Thoracic aorta (tissue), 2 donors: ENCODE measurements at regions not wholly inside any gene's neighbourhood (a gene's known extent, or its start where the extent isn't known, plus 50 kb on each side); places are given as distances from the start of the nearest gene placed in this dataset.

ENCODE experiments used
- ATAC-seq: fragments of 150-250 bp; one replicate; pipeline ENCODE4 v1.8.0; 2017; ENCODE audit warnings: low read depth; ENCODE audit not compliant: insufficient number of reproducible peaks, low FRiP score
- DNase-seq: peaks from one replicate; pipeline ENCODE4 v3.0.0-alpha.2; 2020; ENCODE audit warnings: low spot score
- H3K27ac ChIP-seq, 2 donors: fragments of 200-600 bp; sonication (generic); 1 replicate in 1 of 2; 2 replicates in 1 of 2; pipeline ENCODE4 v1.5.1; 2016; ENCODE audit warnings: mild to moderate bottlenecking in 2 of 2, moderate library complexity in 2 of 2
- H3K27me3 ChIP-seq: fragments of 200-600 bp; sonication (generic); replicated peaks from 2 replicates; pipeline ENCODE4 v1.6.0; 2016; ENCODE audit warnings: mild to moderate bottlenecking; ENCODE audit not compliant: insufficient read depth
- H3K36me3 ChIP-seq: fragments of 200-600 bp; sonication (generic); one replicate; pipeline ENCODE4 v1.5.1; 2016
- H3K4me1 ChIP-seq, 2 donors: fragments of 200-600 bp; sonication (generic); 1 replicate in 1 of 2; 2 replicates in 1 of 2; pipeline versions ENCODE4 v1.5.1 to v1.6.0; 2016; ENCODE audit warnings: low read depth in 2 of 2, mild to moderate bottlenecking in 1 of 2; ENCODE audit not compliant: control insufficient read depth in 1 of 2
- H3K4me3 ChIP-seq: fragments of 200-600 bp; sonication (generic); 2 replicates; pipeline ENCODE4 v1.5.1; 2016; ENCODE audit warnings: mild to moderate bottlenecking
- H3K9me3 ChIP-seq: fragments of 200-600 bp; sonication (generic); 2 replicates; pipeline ENCODE4 v1.5.1; 2016
- TF ChIP-seq, protein P1 (sequence below): fragments of 200-600 bp; sonication (generic); IDR thresholded peaks from one replicate; pipeline ENCODE4 v1.5.1; 2019; ENCODE audit warnings: antibody characterized with exemption

DNA sequence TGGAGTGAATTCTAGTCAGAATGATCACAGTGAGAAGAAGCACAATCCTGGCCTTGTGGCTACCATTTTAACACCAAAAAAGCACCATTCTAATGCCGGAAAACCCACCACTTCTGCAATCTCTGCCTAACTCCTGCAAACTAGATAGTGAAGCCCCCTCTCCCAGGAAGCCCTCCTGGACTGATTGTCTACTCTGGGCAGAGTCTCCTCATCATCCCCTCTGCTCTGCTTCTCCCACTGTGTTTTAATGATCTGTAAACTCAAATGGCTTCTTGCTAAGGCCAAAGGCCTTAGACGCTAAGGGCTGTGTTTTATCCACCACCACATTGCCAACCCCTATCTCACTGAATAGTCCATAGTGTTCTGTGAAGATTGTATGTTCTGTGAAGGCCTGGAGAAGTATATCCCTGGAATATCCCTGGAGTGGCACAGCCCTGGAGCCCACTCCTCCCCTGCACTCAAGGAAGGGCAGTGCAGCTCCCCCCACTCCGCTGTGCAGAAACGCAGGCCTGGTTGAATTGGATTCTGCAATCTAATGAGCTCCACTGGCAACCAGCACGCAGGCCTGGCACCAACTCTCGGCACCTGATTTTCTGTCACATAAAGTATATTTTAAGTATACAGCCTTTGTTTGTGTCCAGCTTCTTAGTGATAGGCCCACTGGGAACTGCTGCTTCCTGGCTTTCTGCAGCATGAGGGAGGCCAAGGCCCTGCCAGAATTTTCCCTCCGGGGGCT is 126.3 kb downstream of the ATPSCKMT start:
- TF ChIP-seq, protein P1, sequence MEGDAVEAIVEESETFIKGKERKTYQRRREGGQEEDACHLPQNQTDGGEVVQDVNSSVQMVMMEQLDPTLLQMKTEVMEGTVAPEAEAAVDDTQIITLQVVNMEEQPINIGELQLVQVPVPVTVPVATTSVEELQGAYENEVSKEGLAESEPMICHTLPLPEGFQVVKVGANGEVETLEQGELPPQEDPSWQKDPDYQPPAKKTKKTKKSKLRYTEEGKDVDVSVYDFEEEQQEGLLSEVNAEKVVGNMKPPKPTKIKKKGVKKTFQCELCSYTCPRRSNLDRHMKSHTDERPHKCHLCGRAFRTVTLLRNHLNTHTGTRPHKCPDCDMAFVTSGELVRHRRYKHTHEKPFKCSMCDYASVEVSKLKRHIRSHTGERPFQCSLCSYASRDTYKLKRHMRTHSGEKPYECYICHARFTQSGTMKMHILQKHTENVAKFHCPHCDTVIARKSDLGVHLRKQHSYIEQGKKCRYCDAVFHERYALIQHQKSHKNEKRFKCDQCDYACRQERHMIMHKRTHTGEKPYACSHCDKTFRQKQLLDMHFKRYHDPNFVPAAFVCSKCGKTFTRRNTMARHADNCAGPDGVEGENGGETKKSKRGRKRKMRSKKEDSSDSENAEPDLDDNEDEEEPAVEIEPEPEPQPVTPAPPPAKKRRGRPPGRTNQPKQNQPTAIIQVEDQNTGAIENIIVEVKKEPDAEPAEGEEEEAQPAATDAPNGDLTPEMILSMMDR, result no peak
- Histone ChIP-seq H3K27me3 (no peaks in the 10 kb centered on the region), H3K27ac (no peak overlapping the region), H3K4me1 (no peaks in the 10 kb centered on the region), H3K36me3 (no peaks in the 10 kb centered on the region), H3K9me3 (no peaks in the 10 kb centered on the region), H3K4me3 (no peak overlapping the region)
- DNase-seq (no peak), ATAC-seq (no peak)

DNA sequence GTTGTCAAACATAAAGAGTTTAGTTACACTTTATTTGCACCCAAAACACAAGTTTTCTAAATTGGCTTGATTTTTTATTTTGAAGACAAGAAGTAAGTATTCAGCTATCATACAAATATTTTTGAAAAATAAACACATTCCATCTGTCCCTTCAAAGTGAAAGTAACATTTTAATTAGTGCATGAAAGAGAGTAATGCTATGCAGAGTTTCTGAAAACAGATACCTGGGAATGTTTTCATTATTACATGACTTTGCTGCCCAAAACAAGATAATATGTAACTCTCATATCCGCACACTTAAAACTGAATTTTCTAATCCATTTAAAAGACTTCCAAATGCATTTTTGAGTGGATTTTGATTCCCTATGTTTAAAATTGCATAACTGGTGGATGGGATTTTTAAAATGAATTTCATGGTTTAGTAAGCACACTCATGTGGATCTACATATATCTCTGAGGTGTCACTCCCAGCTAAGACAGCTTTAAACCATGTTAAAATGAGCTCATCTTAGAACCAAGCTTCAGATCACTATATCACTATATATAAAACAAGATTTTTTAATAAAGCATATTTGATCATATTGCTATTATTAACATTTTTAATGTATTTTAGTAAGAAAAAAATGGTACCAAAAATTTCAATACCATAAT is 127.5 kb downstream of the ATPSCKMT start:
- ATAC-seq, result no peak

DNA sequence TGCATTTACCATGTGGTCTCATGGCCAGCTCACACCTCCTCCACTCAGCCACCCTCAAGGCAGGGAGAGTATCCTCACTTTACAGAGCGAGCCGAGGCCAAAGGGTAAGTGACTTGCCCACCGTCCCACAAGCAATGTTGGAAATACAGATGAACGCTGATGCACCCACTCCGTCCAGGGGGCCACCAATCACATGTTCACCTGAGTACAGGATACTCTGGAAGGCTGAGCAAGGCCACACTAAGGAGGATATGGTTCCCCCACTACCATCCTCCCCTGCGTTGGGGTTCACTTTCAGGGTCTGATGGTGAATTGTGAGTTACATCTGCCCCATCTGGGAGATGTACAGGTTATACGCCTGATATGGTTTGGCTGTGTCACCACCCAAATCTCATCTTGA is 128.8 kb downstream of the ATPSCKMT start:
- DNase-seq (no peak), ATAC-seq (no peak)
- H3K36me3 ChIP-seq, result no peaks in the 10 kb centered on the region
- no peak overlapping the region for H3K4me3 ChIP-seq
- H3K27me3 ChIP-seq, result no peaks in the 10 kb centered on the region
- H3K27ac ChIP-seq, result no peak overlapping the region
- H3K9me3 ChIP-seq, result no peaks in the 10 kb centered on the region
- H3K4me1 ChIP-seq, result no peaks in the 10 kb centered on the region
- TF ChIP-seq, protein P1, result no peak

More for the DNA sequence above, 127.5 kb downstream of the ATPSCKMT start:
- H3K4me1 ChIP-seq, result no peaks in the 10 kb centered on the region
- H3K27me3 ChIP-seq, result no peaks in the 10 kb centered on the region
- TF ChIP-seq, protein P1, result no peak
- no peak overlapping the region for H3K27ac ChIP-seq
- no peak overlapping the region for H3K4me3 ChIP-seq
- no peak for DNase-seq
- no peaks in the 10 kb centered on the region for H3K36me3 ChIP-seq
- H3K9me3 ChIP-seq, result no peaks in the 10 kb centered on the region

DNA sequence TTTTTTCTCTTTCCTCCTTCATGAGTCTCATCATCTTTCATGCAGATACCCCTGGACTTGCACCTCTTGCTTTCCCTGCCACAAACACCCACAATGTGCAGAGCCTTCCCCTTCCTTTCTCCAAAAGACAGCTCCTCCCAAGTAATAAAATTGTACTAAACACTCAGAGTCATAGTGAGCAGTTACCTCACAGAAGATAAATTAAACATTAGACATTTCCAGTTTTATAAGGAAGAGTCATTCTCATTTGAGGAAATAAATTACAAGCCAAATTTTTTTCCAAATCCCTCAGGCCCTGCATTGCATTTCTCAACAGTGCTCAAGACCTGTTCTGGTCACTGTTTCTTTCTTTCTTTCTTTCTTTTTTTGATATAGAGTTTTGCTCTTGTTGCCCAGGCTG is 131.5 kb downstream of the ATPSCKMT start:
- TF ChIP-seq, protein P1, result no peak
- H3K27ac ChIP-seq, result no peak overlapping the region
- H3K4me1 ChIP-seq, result no peaks in the 10 kb centered on the region
- ATAC-seq (no peak), DNase-seq (no peak)
- no peak overlapping the region for H3K4me3 ChIP-seq
- no peaks in the 10 kb centered on the region for H3K27me3 ChIP-seq
- H3K36me3 ChIP-seq, result no peaks in the 10 kb centered on the region
- no peaks in the 10 kb centered on the region for H3K9me3 ChIP-seq

DNA sequence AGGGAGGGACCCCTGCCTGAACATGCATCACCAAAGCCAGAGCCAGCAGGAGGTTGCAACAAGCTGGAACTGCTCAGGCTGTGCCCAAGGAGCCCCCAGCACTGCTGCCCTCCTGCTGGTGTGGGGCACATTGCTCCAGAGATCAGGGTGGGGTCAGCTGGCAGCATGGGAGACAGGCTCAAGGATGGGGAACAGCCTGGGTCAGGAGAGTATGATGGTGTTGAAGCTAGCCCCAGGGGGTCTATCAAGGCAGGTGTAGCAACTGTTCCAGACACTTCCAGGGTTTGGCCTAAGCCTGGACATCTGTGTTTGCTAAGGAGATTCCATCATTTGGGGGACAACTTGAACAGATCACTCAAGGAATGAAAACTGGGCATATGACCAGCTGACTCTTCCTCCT is 133.1 kb downstream of the ATPSCKMT start:
- Histone ChIP-seq H3K4me1 (no peaks in the 10 kb centered on the region), H3K4me3 (no peak overlapping the region), H3K36me3 (no peaks in the 10 kb centered on the region), H3K27ac (no peak overlapping the region), H3K27me3 (no peaks in the 10 kb centered on the region), H3K9me3 (no peaks in the 10 kb centered on the region)
- no peak for ATAC-seq
- DNase-seq, result no peak
- TF ChIP-seq, protein P1, result no peak
